GM18861 (cell line): ENCODE measurements at regions not wholly inside any gene's neighbourhood (a gene's known extent, or its start where the extent isn't known, plus 50 kb on each side); places are given as distances from the start of the nearest gene placed in this dataset.

Experiments
- ATAC-seq: cut with Tn5 transposase; IDR thresholded peaks from one replicate; pipeline ENCODE4 v1.9.1; 2021; ENCODE audit not compliant: unreplicated experiment

GRCh38 chr20:52820641-52821292 lies 151.4 kb upstream of the TSHZ2 start:
- no peak for ATAC-seq

DNA sequence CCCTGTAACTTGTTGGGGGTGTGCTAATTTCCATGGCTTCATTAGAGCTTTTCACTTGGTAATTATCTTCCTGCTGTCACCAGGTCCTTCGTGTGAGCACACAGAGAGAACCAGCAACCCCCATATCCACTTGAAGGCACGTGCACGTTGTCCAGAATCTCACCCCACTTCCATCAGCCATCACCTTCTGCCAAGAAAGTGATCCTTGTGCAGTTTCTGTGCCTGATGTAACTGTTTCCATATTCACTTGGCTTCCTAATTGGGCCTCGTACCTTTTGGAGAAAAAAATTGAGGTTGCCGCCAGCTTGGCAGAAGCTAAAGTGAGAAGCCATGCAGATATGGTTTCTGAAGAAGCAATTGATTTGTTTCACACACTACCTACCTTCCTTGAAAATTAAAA lies 153.7 kb upstream of the TSHZ2 start:
- ATAC-seq: no peak

GRCh38 chr20:52817981-52818380 lies 154.2 kb upstream of the TSHZ2 start:
- no peak for ATAC-seq

GRCh38 chr20:52817511-52817910 lies 154.6 kb upstream of the TSHZ2 start:
- no peak for ATAC-seq

- ATAC-seq: no peak
Observed at GRCh38 chr20:52814371-52814770, 157.8 kb upstream of the TSHZ2 start.

GRCh38 chr20:52812231-52812847 lies 159.8 kb upstream of the TSHZ2 start:
- no peak for ATAC-seq

DNA sequence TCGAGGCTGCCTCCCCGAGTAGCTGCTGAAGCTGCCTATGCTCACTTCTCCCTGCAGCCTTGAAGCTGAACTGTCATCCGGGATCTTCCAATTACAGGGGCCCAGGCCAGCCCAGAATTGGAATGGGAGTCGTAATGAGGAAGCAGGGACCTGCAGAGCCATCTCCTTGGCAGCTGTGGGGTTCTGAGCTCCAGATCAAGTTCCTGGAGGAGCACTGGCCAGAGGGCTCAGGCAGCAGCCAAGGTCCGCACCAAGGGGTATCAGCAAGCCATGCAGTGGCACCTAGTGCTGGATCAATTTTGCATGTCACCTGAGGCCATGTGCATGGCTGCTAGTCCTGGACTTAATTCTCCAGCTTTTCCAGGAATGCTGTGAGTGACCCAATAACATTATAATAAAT lies 163.2 kb upstream of the TSHZ2 start:
- ATAC-seq: no peak

- no peak for ATAC-seq
Observed at GRCh38 chr20:52806918-52807317, 165.2 kb upstream of the TSHZ2 start.

DNA sequence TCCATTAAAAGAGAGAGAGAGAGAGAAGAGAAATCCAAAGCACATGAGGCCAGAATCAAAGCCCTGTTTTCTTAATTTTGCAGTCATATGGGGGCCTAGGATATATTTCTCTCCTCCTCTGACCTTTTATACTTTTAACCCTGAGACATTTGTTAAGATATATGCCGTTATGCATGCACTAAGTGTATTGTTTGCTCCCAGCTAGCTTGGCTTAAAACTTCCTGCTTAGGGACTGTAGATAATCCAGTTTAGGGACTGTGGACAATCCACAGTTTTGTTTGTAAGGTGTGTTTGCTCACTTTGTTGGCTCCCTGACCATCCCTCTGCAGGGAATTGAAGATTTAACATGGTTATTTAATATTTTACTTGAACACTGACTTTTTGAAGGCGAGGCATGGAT lies 166.3 kb upstream of the TSHZ2 start:
- no peak for ATAC-seq

- ATAC-seq: no peak
Observed at GRCh38 chr20:52805296-52805571, 166.9 kb upstream of the TSHZ2 start.

GRCh38 chr20:52804497-52805295 lies 167.5 kb upstream of the TSHZ2 start:
- ATAC-seq: no peak

- no peak for ATAC-seq
Observed at GRCh38 chr20:52801628-52802006, 170.5 kb upstream of the TSHZ2 start.

GRCh38 chr20:52800734-52801627 lies 171.2 kb upstream of the TSHZ2 start:
- no peak for ATAC-seq

GRCh38 chr20:52799130-52799529 lies 173.0 kb upstream of the TSHZ2 start:
- ATAC-seq: no peak

- no peak for ATAC-seq
Observed at GRCh38 chr20:52798124-52798523, 174.0 kb upstream of the TSHZ2 start.

DNA sequence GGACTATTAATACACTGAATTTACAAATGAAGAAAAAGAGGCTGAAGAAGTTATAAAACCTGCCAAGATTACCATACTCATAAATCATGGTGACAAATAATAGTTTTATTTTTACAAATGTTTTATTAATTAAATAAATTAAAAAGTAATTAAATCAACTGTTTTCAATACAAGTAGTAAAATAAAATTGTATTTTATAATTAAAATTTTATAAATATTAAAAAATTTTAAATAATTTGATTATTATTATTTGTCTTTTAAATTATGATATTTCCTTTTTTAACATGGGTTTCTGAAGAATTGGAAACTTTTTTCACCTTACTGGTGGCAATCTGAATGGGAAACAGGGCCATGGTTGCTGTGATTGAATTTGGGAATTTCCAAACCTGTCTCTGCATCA lies 177.3 kb upstream of the TSHZ2 start:
- ATAC-seq: no peak

- no peak for ATAC-seq
Observed at GRCh38 chr20:52793339-52793963, 178.7 kb upstream of the TSHZ2 start.

GRCh38 chr20:52791091-52791490 lies 181.1 kb upstream of the TSHZ2 start:
- ATAC-seq: no peak

GRCh38 chr20:52789716-52790115 lies 182.4 kb upstream of the TSHZ2 start:
- no peak for ATAC-seq

- no peak for ATAC-seq
Observed at GRCh38 chr20:52787962-52788361, 184.2 kb upstream of the TSHZ2 start.

DNA sequence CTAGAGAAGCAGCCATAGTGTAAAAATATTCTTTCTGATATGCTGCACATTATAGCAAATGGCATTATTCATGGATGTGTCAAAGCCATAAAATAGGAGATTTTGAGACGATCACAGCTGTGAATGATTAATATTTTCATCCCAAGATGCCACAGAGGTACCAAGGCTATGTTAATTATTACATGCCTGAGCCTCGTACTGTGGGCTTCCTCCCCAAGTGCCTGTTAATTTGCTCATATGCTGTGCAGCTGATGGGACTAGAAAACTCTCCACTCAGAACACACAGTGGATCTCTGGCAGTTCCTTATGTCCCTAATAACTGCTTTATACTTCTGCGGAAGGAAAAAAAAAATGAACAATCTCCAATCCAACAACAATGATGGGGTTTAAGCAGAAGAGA lies 184.9 kb upstream of the TSHZ2 start:
- no peak for ATAC-seq
